Kidney capillary endothelial cell (primary cell): ENCODE measurements at regions not wholly inside any gene's neighbourhood (a gene's known extent, or its start where the extent isn't known, plus 50 kb on each side); places are given as distances from the start of the nearest gene placed in this dataset.

Source experiments
- DNase-seq: peaks from one replicate; pipeline ENCODE4 v3.0.0-alpha.2; 2018; ENCODE audit warnings: low spot score

- no peak for DNase-seq
Measured at GRCh38 chr16:65896448-65897153, 469.9 kb upstream of the CDH5 start.

GRCh38 chr16:65895906-65896305 lies 470.6 kb upstream of the CDH5 start:
- DNase-seq, result no peak

- DNase-seq, result no peak
Measured at GRCh38 chr16:65895486-65895885, 471.0 kb upstream of the CDH5 start.

GRCh38 chr16:65890203-65890602 lies 476.3 kb upstream of the CDH5 start:
- DNase-seq, result no peak

DNA sequence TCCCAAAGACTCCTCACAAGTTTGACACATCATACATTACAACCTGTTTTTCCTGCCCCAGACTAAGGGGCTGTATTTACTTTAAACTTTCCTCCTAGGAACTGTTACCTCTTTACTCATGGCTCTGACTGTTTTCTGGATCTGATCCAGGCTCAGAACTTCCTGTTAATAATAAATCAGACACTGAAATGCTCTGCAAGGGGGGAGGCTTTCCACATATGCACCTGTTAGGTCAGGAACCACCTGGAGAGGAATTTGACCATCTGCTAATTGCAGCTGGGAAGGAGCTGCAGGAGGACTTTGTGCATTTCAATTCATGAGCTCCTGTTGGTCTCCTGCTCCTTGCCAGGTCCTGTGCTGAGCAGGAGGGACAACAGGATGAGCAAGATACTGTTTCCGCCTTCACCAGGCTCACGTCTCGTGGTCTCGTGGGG lies 476.9 kb upstream of the CDH5 start:
- no peak for DNase-seq

GRCh38 chr16:65888201-65888600 lies 478.3 kb upstream of the CDH5 start:
- DNase-seq, result no peak

DNA sequence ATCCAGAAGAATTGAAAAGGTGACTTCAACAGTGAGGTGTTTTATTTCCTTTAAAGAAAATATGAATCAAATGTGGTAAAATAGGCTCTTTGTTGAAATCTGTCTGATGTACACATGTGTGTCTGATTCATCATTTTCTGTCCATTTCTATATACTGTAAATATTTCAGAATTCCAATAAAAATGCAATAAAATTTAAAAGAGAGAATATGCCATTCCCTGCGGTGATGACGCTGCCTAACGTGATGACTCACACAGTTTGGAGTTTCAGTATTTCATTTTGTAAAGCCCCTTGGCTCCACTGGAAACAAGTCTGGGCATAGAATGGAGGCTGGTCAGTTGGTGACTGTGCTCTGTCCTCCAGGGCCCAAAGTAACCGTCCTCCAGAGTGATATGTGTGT lies 482.5 kb upstream of the CDH5 start:
- no peak for DNase-seq

GRCh38 chr16:65878347-65878746 lies 488.1 kb upstream of the CDH5 start:
- DNase-seq, result no peak

- DNase-seq, result no peak
Measured at GRCh38 chr16:65876624-65877023, 489.9 kb upstream of the CDH5 start.

DNA sequence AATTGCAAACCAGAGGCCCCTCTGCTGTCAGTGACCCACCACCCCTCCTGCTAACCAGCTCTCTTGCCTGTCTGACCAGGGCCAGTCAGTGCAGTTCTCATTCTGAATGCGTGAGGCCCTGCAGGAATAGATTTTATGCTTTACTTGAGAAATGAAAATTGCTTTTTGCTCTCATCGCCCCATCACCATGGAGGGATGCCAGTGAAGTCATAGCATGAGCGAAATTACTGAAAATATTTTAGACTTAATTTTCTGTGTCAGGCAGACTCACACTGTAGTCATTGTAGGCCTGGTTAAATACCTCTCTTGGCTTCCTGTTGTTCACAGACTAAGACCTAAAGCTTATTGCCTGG lies 490.5 kb upstream of the CDH5 start:
- DNase-seq, result no peak

- no peak for DNase-seq
Measured at GRCh38 chr16:65875381-65876055, 491.0 kb upstream of the CDH5 start.

GRCh38 chr16:65869261-65869660 lies 497.2 kb upstream of the CDH5 start:
- no peak for DNase-seq

- DNase-seq, result no peak
Measured at GRCh38 chr16:65867276-65867960, 499.1 kb upstream of the CDH5 start.

DNA sequence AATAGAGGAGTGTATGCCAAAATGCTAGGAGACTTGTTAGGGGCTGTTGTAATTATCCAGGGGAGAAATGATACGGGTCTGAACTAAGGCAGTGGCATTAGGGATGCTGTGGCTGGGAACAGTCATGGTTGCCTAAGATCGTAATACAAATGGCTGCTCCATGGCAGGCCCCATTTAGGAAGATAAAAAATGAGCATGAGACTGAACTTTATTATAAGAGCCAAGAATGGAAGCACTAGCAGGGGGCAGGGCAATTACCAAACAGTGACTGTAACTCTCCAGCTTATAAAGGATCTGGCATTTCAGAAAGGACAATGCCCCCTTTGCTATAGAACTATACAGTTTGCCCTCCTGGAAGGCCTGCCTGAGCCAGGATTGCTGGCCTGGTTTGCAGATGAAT lies 503.3 kb upstream of the CDH5 start:
- DNase-seq, result no peak

DNA sequence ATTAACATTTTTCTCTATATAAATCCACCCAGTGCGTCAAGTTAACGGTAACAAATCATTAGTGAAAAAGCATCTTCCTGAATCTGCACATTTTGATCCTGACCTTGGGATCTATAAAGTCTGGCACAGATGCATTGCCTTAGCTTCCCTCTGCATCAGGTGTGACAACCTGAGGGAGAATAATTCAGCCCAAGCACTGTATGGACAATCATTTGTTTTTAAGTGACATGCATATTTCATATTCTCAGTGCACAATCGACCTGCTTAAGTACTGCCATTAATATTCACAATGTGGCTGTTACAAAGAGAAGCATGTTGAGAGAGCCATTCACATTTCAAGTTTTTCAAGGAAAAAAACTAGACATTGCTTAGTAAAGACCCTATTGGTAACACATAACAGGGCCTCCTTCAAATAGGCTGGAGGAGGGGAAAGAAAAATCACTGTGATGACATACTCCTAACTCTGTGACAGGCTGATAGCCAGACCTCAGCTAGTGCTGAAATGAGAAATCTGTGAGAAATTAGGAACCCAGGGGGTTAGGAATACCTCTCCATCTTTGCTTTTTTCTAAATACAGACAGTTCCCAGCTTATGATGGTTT lies 505.3 kb upstream of the CDH5 start:
- DNase-seq, result no peak

DNA sequence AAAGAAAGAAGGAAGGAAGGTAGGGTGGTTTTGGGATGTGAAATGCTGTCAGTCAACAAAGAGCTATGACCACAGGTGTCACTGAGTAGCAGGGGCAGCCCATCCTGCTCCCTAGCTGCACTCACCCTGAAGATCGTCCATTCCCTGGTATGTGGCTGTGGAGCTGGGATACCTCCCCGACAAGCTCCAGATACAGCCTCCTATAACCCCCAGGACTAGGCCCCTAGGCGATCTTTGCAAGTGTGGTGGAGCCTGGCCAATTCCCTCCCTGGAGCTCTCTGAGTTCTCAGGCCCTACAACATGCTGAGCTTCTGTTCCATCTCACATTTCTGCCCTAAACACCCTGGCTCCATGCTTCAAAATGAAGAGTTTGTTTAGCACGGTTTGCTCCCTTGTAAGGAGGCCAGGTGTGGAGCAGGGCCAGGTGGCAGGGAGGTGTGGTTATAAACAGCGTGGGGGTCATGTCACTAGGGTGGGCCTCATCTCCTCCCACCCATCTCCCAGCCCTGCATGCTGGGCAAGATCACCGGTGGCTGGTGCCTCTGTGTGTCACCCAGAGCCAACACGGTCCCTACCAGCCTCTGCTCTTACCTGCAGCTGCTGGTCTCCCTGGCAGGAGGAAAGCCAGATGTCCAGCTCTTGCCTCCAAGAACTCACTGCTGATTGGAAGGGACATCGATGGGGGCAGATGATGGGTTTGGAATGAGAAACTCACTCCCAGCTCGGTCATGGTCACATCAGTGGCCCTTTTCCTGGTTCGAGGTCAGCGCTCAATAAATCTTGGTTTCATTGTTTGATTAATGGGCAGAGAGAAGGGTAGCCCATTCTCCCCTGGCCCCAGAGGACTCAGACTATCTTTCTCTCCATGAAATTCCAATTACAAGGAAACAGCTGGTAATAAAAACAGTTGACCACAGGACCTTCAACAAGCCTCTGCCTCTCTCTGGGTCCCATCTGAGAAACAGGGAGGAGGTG lies 511.0 kb upstream of the CDH5 start:
- no peak for DNase-seq

GRCh38 chr16:65846210-65846602 lies 520.3 kb upstream of the CDH5 start:
- no peak for DNase-seq

GRCh38 chr16:65845466-65846209 lies 520.9 kb upstream of the CDH5 start:
- no peak for DNase-seq

- DNase-seq, result no peak
Measured at GRCh38 chr16:65843941-65844340, 522.5 kb upstream of the CDH5 start.

- DNase-seq, result peak; percentile 0
Measured at GRCh38 chr16:65842067-65842466, 524.4 kb upstream of the CDH5 start.

DNA sequence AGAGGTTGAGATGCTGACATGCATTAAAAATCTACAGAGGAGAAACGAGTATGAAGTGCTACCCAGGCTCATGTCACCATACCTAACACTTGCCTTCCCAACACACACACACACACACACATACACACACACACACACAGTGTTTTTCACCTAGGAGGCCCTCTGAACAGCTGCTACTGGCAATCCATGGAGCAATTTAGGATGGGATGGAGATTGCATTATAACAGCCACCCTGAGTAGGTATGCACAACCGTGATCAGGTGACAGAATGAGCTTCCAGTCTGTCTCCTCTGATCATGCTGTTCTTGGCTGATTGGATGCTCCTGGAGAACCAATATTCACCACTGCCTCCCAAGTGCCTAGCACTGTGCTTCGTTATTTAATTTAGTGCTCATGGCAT lies 528.5 kb upstream of the CDH5 start:
- DNase-seq, result no peak
